Uterus (tissue), 2 donors: ENCODE measurements at regions not wholly inside any gene's neighbourhood (a gene's known extent, or its start where the extent isn't known, plus 50 kb on each side); places are given as distances from the start of the nearest gene placed in this dataset.

Source experiments
- CTCF ChIP-seq, 4 experiments: fragments of 200-600 bp in 2 of 4; fragments of 450-650 bp in 2 of 4; sonication (generic) in 2 of 4; IDR thresholded peaks; one replicate each; pipeline ENCODE4 v1.5.1; 2016 to 2019; ENCODE audit warnings: antibody characterized with exemption in 4 of 4, mild to moderate bottlenecking in 2 of 4, moderate library complexity in 1 of 4
- POLR2A ChIP-seq, 2 donors: fragments of 450-650 bp; IDR thresholded peaks; one replicate each; pipeline ENCODE4 v1.6.1; 2016; ENCODE audit warnings: antibody characterized with exemption in 2 of 2, mild to moderate bottlenecking in 1 of 2, moderate library complexity in 1 of 2

- TF ChIP-seq POLR2A (IDR thresholded peaks at IDR 0.05) = no peak
- TF ChIP-seq CTCF (IDR thresholded peaks at IDR 0.05) = no peak
These were observed 411.1 kb downstream of the HDGFL1 start for GRCh38 chr6:22980446-22980845.
